ENCODE measurements at regions not wholly inside any gene's neighbourhood (a gene's known extent, or its start where the extent isn't known, plus 50 kb on each side); places are given as distances from the start of the nearest gene placed in this dataset.

- H3K4me3 ChIP-seq (replicated peaks; ENCODE audit: insufficient read depth, low read length), result no peak overlapping the region
- H3K27me3 ChIP-seq (ENCODE audit: insufficient read depth, poor library complexity, severe bottlenecking), result no peaks in the 10 kb centered on the region
- DNase-seq (ENCODE audit: low read depth in 1 of 2, low spot score in 1 of 2), result no peak
- TF ChIP-seq REST (IDR thresholded peaks at IDR 0.05; ENCODE audit: insufficient replicate concordance, low read depth) (no peak), GABPA (IDR thresholded peaks at IDR 0.05; ENCODE audit: low read depth) (no peak), SPI1 (IDR thresholded peaks at IDR 0.05; ENCODE audit: borderline replicate concordance, low read depth) (no peak), POLR2AphosphoS5 (IDR thresholded peaks at IDR 0.05; ENCODE audit: low read depth) (no peak), CTCF (IDR thresholded peaks at IDR 0.05; ENCODE audit: insufficient read depth, low read length) (no peak)
- H3K27ac ChIP-seq (replicated peaks), result no peak overlapping the region
These were observed 195.2 kb upstream of the EPHA5 start for GRCh38 chr4:65865489-65865888.

- Histone ChIP-seq H3K27ac (replicated peaks) (no peak overlapping the region), H3K4me3 (replicated peaks; ENCODE audit: insufficient read depth, low read length) (no peak overlapping the region), H3K27me3 (ENCODE audit: insufficient read depth, poor library complexity, severe bottlenecking) (no peaks in the 10 kb centered on the region)
- TF ChIP-seq REST (IDR thresholded peaks at IDR 0.05; ENCODE audit: insufficient replicate concordance, low read depth) (no peak), SPI1 (IDR thresholded peaks at IDR 0.05; ENCODE audit: borderline replicate concordance, low read depth) (no peak), CTCF (IDR thresholded peaks at IDR 0.05; ENCODE audit: insufficient read depth, low read length) (no peak), GABPA (IDR thresholded peaks at IDR 0.05; ENCODE audit: low read depth) (no peak), POLR2AphosphoS5 (IDR thresholded peaks at IDR 0.05; ENCODE audit: low read depth) (no peak)
- no peak for DNase-seq (ENCODE audit: low read depth in 1 of 2, low spot score in 1 of 2)
These were observed 191.7 kb upstream of the EPHA5 start for GRCh38 chr4:65861993-65862392.

GRCh38 chr4:65845199-65845773 is 175.0 kb upstream of the EPHA5 start:
- no peak overlapping the region for H3K27ac ChIP-seq (replicated peaks)

More at GRCh38 chr4:65845199-65845773, 175.0 kb upstream of the EPHA5 start:
- DNase-seq (ENCODE audit: low read depth in 1 of 2, low spot score in 1 of 2), result no peak
- no peak overlapping the region for H3K4me3 ChIP-seq (replicated peaks; ENCODE audit: insufficient read depth, low read length)
- H3K27me3 ChIP-seq (ENCODE audit: insufficient read depth, poor library complexity, severe bottlenecking), result no peaks in the 10 kb centered on the region
- TF ChIP-seq REST (IDR thresholded peaks at IDR 0.05; ENCODE audit: insufficient replicate concordance, low read depth) (no peak), CTCF (IDR thresholded peaks at IDR 0.05; ENCODE audit: insufficient read depth, low read length) (no peak), SPI1 (IDR thresholded peaks at IDR 0.05; ENCODE audit: borderline replicate concordance, low read depth) (no peak), GABPA (IDR thresholded peaks at IDR 0.05; ENCODE audit: low read depth) (no peak), POLR2AphosphoS5 (IDR thresholded peaks at IDR 0.05; ENCODE audit: low read depth) (no peak)

Measured in HL-60 (cell line).